Right lung (tissue), 2 donors: ENCODE measurements at regions not wholly inside any gene's neighbourhood (a gene's known extent, or its start where the extent isn't known, plus 50 kb on each side); places are given as distances from the start of the nearest gene placed in this dataset.
"Not testable (repeated sequence)": the region's sequence is repeated elsewhere in the genome, so short reads cannot be mapped to it uniquely, and the experiment has no call there.

Source experiments
- DNase-seq, 2 donors: peaks; one replicate each; pipeline ENCODE4 v3.0.0-alpha.2; 2013

GRCh38 chr3:192039593-192039992, 578.6 kb downstream of the PYDC2 start:
- DNase-seq, result no peak

GRCh38 chr3:192040282-192041043, 579.5 kb downstream of the PYDC2 start:
- no peak for DNase-seq

- DNase-seq, result no peak
These were observed 581.2 kb downstream of the PYDC2 start for GRCh38 chr3:192042116-192042515.

- DNase-seq, result no peak
These were observed 593.9 kb downstream of the PYDC2 start for GRCh38 chr3:192054881-192055280.

GRCh38 chr3:192055946-192056345, 595.0 kb downstream of the PYDC2 start:
- DNase-seq, result no peak

- DNase-seq, result no peak
These were observed 596.3 kb downstream of the PYDC2 start for GRCh38 chr3:192057261-192057660.

GRCh38 chr3:192060160-192060781, 599.3 kb downstream of the PYDC2 start:
- DNase-seq, result no peak

- DNase-seq, result no peak
These were observed 600.5 kb downstream of the PYDC2 start for GRCh38 chr3:192061426-192061825.

- no peak for DNase-seq
These were observed 601.2 kb downstream of the PYDC2 start for GRCh38 chr3:192062186-192062585.

GRCh38 chr3:192063570-192063969, 602.6 kb downstream of the PYDC2 start:
- DNase-seq, result no peak

- DNase-seq, result no peak
These were observed 604.0 kb downstream of the PYDC2 start for GRCh38 chr3:192064959-192065358.

- not testable (repeated sequence) for DNase-seq
These were observed 605.3 kb downstream of the PYDC2 start for GRCh38 chr3:192066253-192066652.

- DNase-seq, result no peak
These were observed 607.7 kb downstream of the PYDC2 start for GRCh38 chr3:192068464-192069254.

GRCh38 chr3:192077795-192078497, 617.0 kb downstream of the PYDC2 start:
- no peak for DNase-seq

GRCh38 chr3:192079098-192079497, 618.1 kb downstream of the PYDC2 start:
- DNase-seq, result no peak

GRCh38 chr3:192080336-192080735, 619.4 kb downstream of the PYDC2 start:
- DNase-seq, result no peak

GRCh38 chr3:192082730-192083660, 622.0 kb downstream of the PYDC2 start:
- DNase-seq, result no peak
